Spinal cord (tissue), 9 donors: ENCODE measurements at regions not wholly inside any gene's neighbourhood (a gene's known extent, or its start where the extent isn't known, plus 50 kb on each side); places are given as distances from the start of the nearest gene placed in this dataset.

Source experiments
- DNase-seq, 6 donors: peaks; one replicate each; pipeline versions ENCODE4 v3.0.0 to v3.0.0-alpha.2; 2013 to 2015; ENCODE audit warnings: low spot score in 6 of 6, low read depth in 4 of 6
- H3K27ac ChIP-seq: one replicate; pipeline ENCODE4 v1.5.1; 2013; ENCODE audit warnings: low read depth, low read length, control low read depth
- H3K27me3 ChIP-seq: one replicate; pipeline ENCODE4 v1.6.1; 2013; ENCODE audit warnings: low read length; ENCODE audit not compliant: control insufficient read depth, insufficient read depth
- H3K36me3 ChIP-seq: one replicate; pipeline ENCODE4 v1.6.1; 2013; ENCODE audit warnings: low read length; ENCODE audit not compliant: control insufficient read depth, insufficient read depth
- H3K4me1 ChIP-seq: one replicate; pipeline ENCODE4 v1.6.1; 2013; ENCODE audit warnings: low read length; ENCODE audit not compliant: control insufficient read depth, insufficient read depth
- H3K4me3 ChIP-seq: one replicate; pipeline ENCODE4 v1.5.1; 2013; ENCODE audit warnings: low read depth, low read length, control low read depth
- H3K9me3 ChIP-seq: one replicate; pipeline ENCODE4 v1.6.1; 2013; ENCODE audit warnings: low read length; ENCODE audit not compliant: control insufficient read depth, insufficient read depth
- WGBS: methylation state at CpG from one replicate; pipeline ENCODE4 v1.1.5; 2013; ENCODE audit warnings: missing lambda C conversion rate; ENCODE audit not compliant: insufficient coverage; 5-methylcytosine and 5-hydroxymethylcytosine counted together
- donor health status: healthy.

- H3K27ac ChIP-seq: no peak overlapping the region
Observed at GRCh38 chr21:27108701-27109100, 141.8 kb upstream of the ADAMTS5 start.

DNA sequence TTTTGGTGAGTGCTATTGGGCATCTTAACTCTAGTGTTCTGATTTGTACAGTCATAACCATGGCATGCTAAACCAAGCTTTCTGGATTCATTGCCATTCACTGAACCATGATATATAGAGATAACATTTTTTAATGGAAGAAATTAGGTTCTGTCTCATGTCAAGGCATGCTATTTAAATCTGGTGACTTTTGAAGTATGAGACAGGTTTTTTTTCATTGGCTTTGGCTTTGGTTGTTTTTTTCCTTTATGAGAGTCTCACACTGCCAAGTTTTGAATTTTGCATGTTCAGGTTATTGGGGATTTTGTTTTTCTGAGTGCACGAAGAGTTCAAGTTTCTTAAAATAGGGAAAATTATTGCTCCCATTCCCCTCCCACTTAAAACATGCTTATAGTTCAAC is 141.3 kb upstream of the ADAMTS5 start:
- Histone ChIP-seq H3K4me1 (no peaks in the 10 kb centered on the region), H3K36me3 (no peaks in the 10 kb centered on the region), H3K9me3 (no peaks in the 10 kb centered on the region), H3K27me3 (no peaks in the 10 kb centered on the region), H3K4me3 (no peak overlapping the region), H3K27ac (no peak overlapping the region)
- no CpG with 5 or more reads among the region's 1 CpG for WGBS
- no peak for DNase-seq

More at GRCh38 chr21:27108701-27109100, 141.8 kb upstream of the ADAMTS5 start:
- Histone ChIP-seq H3K36me3 (no peaks in the 10 kb centered on the region), H3K27me3 (no peaks in the 10 kb centered on the region), H3K4me1 (no peaks in the 10 kb centered on the region), H3K9me3 (no peaks in the 10 kb centered on the region), H3K4me3 (no peak overlapping the region)
- no CpG with 5 or more reads among the region's 2 CpGs for WGBS
- no peak for DNase-seq

DNA sequence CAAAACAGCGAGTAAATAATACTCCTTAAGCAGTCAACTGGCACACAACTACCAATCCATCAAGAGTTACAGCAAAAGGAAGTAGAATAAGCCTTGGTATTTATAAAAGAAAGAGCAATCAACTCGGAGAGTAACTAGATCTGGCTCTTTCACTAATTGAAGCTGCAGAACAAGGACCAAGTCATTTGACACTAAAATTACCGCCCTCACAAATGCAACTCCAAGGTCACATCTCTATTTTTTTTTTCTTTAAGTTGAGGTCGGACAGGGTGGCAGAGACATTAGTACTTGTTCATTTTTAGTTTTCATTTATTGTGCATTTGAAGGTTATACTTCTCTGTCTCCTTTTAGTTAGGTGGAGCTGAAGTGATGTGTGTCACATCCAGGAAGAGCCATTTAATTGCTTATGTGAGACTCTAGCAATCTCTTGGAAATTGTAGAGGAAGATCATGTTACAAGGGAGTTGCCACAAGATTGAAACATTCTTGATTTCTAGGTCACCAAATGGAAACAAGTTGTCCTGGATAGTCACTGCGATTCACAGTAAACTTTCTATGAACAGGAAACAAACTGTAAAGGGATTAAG is 138.1 kb upstream of the ADAMTS5 start:
- WGBS: no CpG with 5 or more reads among the region's 5 CpGs
- H3K27ac ChIP-seq: no peak overlapping the region
- no peak for DNase-seq
- H3K4me1 ChIP-seq: no peaks in the 10 kb centered on the region
- no peaks in the 10 kb centered on the region for H3K36me3 ChIP-seq
- H3K27me3 ChIP-seq: no peaks in the 10 kb centered on the region
- peaks cover 1% of the 10 kb centered on the region for H3K9me3 ChIP-seq
- H3K4me3 ChIP-seq: no peak overlapping the region

DNA sequence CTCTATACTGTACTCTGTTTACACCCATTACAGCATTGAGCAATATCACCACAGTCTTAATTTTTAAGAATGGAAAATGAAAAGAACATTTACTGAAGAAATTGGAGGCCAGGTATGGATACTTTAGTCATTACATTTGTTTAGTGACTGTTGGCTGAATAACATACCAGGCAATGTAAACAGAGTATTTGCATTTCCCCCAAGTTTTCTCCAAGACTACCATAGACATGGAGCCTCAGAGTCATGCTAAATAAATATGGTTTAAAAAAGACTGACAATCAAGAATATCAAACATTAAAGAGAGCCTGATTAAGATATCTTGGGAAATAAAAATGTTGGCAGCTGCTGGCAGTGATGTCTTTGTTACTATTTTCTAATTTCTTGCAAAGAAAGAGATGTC is 136.9 kb upstream of the ADAMTS5 start:
- Histone ChIP-seq H3K27me3 (no peaks in the 10 kb centered on the region), H3K4me3 (no peak overlapping the region), H3K27ac (no peak overlapping the region), H3K36me3 (no peaks in the 10 kb centered on the region), H3K4me1 (no peaks in the 10 kb centered on the region), H3K9me3 (peaks cover 5% of the 10 kb centered on the region)
- DNase-seq: no peak

DNA sequence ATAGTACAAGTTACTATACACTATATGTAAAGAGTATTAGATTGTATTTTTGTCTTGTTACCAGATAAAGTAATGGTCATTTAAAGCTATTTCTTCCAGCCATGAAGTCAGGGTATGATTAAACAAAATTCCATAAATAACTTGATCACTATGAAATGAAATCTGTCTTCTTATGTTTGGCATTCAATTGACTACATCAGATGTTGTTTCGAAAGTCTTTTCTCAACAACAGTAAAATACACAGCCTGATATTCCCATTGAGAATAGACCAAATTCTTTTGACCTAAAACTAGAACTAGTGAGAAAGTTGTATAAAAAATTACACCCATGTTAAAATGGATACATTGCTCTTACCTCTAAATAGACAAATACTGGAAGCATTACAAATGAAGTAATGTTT is 134.6 kb upstream of the ADAMTS5 start:
- Histone ChIP-seq H3K4me1 (no peaks in the 10 kb centered on the region), H3K27ac (no peak overlapping the region), H3K9me3 (peaks cover 5% of the 10 kb centered on the region), H3K4me3 (no peak overlapping the region), H3K36me3 (no peaks in the 10 kb centered on the region), H3K27me3 (no peaks in the 10 kb centered on the region)
- no peak for DNase-seq
- WGBS: no CpG with 5 or more reads among the region's 1 CpG

GRCh38 chr21:27094184-27094948 is 127.5 kb upstream of the ADAMTS5 start:
- no peaks in the 10 kb centered on the region for H3K27me3 ChIP-seq
- no peaks in the 10 kb centered on the region for H3K9me3 ChIP-seq
- 97% methylated on average over 4 of the region's 5 CpGs for WGBS
- DNase-seq: no peak
- no peaks in the 10 kb centered on the region for H3K36me3 ChIP-seq
- no peak overlapping the region for H3K27ac ChIP-seq
- H3K4me1 ChIP-seq: no peaks in the 10 kb centered on the region
- no peak overlapping the region for H3K4me3 ChIP-seq

DNA sequence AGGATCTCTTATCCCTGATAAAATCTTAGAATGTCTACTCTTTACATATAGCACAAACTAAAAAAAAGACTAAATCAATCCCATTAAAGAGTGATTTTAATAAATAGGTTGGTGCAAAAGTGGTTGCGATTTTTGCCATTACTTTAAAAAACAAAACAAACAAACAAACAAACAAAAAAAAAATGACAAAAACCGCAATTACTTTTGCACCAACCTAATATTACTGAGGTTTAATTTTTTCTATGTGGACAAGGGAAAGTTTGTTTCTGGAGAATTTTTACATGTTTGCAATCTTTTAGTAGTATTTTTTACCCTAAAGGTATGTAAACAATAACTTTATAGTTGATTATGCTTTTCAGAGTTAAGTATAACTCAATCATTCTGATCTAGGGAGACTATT is 119.7 kb upstream of the ADAMTS5 start:
- no peaks in the 10 kb centered on the region for H3K4me1 ChIP-seq
- no peaks in the 10 kb centered on the region for H3K36me3 ChIP-seq
- DNase-seq: no peak
- H3K27me3 ChIP-seq: no peaks in the 10 kb centered on the region
- no peak overlapping the region for H3K4me3 ChIP-seq
- no peak overlapping the region for H3K27ac ChIP-seq
- no CpG with 5 or more reads among the region's 2 CpGs for WGBS
- no peaks in the 10 kb centered on the region for H3K9me3 ChIP-seq

DNA sequence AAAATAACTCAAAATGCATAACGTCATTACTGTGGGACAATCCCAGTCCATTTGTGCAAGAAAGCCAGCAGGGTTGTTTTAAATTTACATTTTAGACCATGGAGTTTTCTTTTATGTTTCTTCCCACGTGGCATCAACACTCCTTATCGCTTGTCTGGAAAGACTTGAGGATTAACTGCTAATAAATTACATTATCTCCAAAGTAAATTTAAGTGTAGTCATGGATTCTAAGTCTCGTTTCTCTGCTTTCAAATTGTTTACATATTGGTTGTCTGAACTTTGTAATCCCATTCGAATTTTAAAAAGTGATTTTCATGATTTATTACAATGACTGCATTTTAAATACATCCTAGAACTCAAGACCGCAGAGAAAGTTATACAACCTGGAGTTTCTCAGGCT is 119.3 kb upstream of the ADAMTS5 start:
- no peak for DNase-seq
- Histone ChIP-seq H3K4me3 (no peak overlapping the region), H3K9me3 (no peaks in the 10 kb centered on the region), H3K4me1 (no peaks in the 10 kb centered on the region), H3K27me3 (no peaks in the 10 kb centered on the region), H3K36me3 (no peaks in the 10 kb centered on the region), H3K27ac (no peak overlapping the region)
- WGBS: no CpG with 5 or more reads among the region's 6 CpGs

- DNase-seq: no peak
- WGBS: no CpG with 5 or more reads among the region's 1 CpG
- no peak overlapping the region for H3K4me3 ChIP-seq
- no peaks in the 10 kb centered on the region for H3K9me3 ChIP-seq
- no peaks in the 10 kb centered on the region for H3K4me1 ChIP-seq
- H3K27me3 ChIP-seq: no peaks in the 10 kb centered on the region
- no peak overlapping the region for H3K27ac ChIP-seq
- H3K36me3 ChIP-seq: no peaks in the 10 kb centered on the region
Observed at GRCh38 chr21:27085387-27085786, 118.5 kb upstream of the ADAMTS5 start.

- H3K4me3 ChIP-seq: no peak overlapping the region
- DNase-seq: no peak
- H3K27me3 ChIP-seq: no peaks in the 10 kb centered on the region
- no CpG with 5 or more reads among the region's 3 CpGs for WGBS
- H3K27ac ChIP-seq: no peak overlapping the region
- no peaks in the 10 kb centered on the region for H3K4me1 ChIP-seq
- no peaks in the 10 kb centered on the region for H3K36me3 ChIP-seq
- no peaks in the 10 kb centered on the region for H3K9me3 ChIP-seq
Observed at GRCh38 chr21:27083144-27083543, 116.3 kb upstream of the ADAMTS5 start.
